ENCODE measurements at regions not wholly inside any gene's neighbourhood (a gene's known extent, or its start where the extent isn't known, plus 50 kb on each side); places are given as distances from the start of the nearest gene placed in this dataset.

DNA sequence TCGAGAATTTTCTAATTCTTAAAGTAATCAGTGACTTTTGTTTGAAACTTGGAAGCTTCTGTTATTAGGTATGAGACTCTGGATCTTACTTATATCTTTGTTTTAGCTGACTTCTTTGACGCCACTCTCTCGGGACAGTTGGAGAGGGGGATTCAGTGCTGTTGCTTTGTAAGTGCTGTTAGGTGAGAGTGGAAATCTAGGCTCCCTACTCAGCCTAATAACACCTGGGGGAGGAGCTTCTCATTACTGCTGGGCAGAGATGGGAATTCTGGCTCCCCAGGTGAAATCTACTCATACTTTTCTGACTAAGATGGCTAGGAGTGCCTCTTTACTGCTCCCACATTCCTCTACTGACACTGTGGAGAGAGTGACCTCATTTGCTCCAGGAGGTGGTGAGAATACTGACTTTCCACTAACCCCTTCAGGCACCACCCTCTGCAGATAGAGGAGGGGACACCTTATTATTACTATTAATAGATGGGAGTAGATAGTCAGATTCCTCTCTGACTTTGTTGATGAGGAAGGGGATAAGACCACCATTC is 324.9 kb upstream of the SPRY2 start:
- no peak overlapping the region for H3K4me3 Mint-ChIP-seq
- Histone ChIP-seq H3K36me3 (ENCODE audit: control insufficient read depth in 2 of 2, extremely low read depth in 1 of 2, insufficient read depth in 1 of 2, low read length in 1 of 2) (no peaks in the 10 kb centered on the region), H3K4me3 (ENCODE audit: control insufficient read depth in 1 of 2, extremely low read depth in 1 of 2, low read length in 1 of 2) (no peak overlapping the region), H3K27me3 (replicated peaks in 1 of 2; ENCODE audit: control insufficient read depth in 2 of 2, extremely low read depth in 1 of 2, insufficient read depth in 2 of 2, low read length in 1 of 2) (no peaks in the 10 kb centered on the region), H3K9me3 (no peaks in the 10 kb centered on the region), H3K4me1 (ENCODE audit: control insufficient read depth in 1 of 2, extremely low read depth in 1 of 2, insufficient read depth in 2 of 2, low read length in 2 of 2) (no peaks in the 10 kb centered on the region), H3K27ac (ENCODE audit: low read length) (no peak overlapping the region)
- H3K4me1 Mint-ChIP-seq = no peaks in the 10 kb centered on the region
- whole genome bisulfite sequencing (ENCODE audit: insufficient coverage) = no CpG with 5 or more reads among the region's 3 CpGs
- POLR2A ChIA-PET = no interaction called here
- H3K27ac Mint-ChIP-seq = no peak overlapping the region
- no peak for ATAC-seq (replicated peaks in 1 of 4)
- H3K27me3 Mint-ChIP-seq = no peaks in the 10 kb centered on the region
- CTCF ChIA-PET = no interaction called here
- DNase-seq = no peak
- H3K36me3 Mint-ChIP-seq = no peaks in the 10 kb centered on the region
- H3K9me3 Mint-ChIP-seq = peaks cover 0 to 28% (median 7%) of the 10 kb centered on the region in 3 donors

- no peaks in the 10 kb centered on the region for H3K27me3 Mint-ChIP-seq
- no peak overlapping the region for H3K27ac ChIP-seq (ENCODE audit: low read length)
- no peaks in the 10 kb centered on the region for H3K9me3 ChIP-seq
- peaks cover 0 to 30% (median 7%) of the 10 kb centered on the region in 3 donors for H3K9me3 Mint-ChIP-seq
- H3K36me3 Mint-ChIP-seq = no peaks in the 10 kb centered on the region
- H3K27ac Mint-ChIP-seq = no peak overlapping the region
- H3K4me1 Mint-ChIP-seq = no peaks in the 10 kb centered on the region
- ChIA-PET POLR2A (no interaction called here), CTCF (no interaction called here)
- no peaks in the 10 kb centered on the region for H3K36me3 ChIP-seq (ENCODE audit: control insufficient read depth in 2 of 2, extremely low read depth in 1 of 2, insufficient read depth in 1 of 2, low read length in 1 of 2)
- H3K27me3 ChIP-seq (replicated peaks in 1 of 2; ENCODE audit: control insufficient read depth in 2 of 2, extremely low read depth in 1 of 2, insufficient read depth in 2 of 2, low read length in 1 of 2) = no peaks in the 10 kb centered on the region
- no peak for DNase-seq
- no peak for ATAC-seq (replicated peaks in 1 of 4)
- H3K4me3 Mint-ChIP-seq = no peak overlapping the region
- no peak overlapping the region for H3K4me3 ChIP-seq (ENCODE audit: control insufficient read depth in 1 of 2, extremely low read depth in 1 of 2, low read length in 1 of 2)
- no peaks in the 10 kb centered on the region for H3K4me1 ChIP-seq (ENCODE audit: control insufficient read depth in 1 of 2, extremely low read depth in 1 of 2, insufficient read depth in 2 of 2, low read length in 2 of 2)
Measured at GRCh38 chr13:80664950-80665349, 324.0 kb upstream of the SPRY2 start.

- WGBS (ENCODE audit: insufficient coverage) = no CpG with 5 or more reads among the region's 1 CpG
Measured at GRCh38 chr13:80663788-80664187, 322.9 kb upstream of the SPRY2 start.

GRCh38 chr13:80658705-80659104 is 317.8 kb upstream of the SPRY2 start:
- Histone ChIP-seq H3K36me3 (ENCODE audit: control insufficient read depth in 2 of 2, extremely low read depth in 1 of 2, insufficient read depth in 1 of 2, low read length in 1 of 2) (no peaks in the 10 kb centered on the region), H3K4me1 (ENCODE audit: control insufficient read depth in 1 of 2, extremely low read depth in 1 of 2, insufficient read depth in 2 of 2, low read length in 2 of 2) (no peaks in the 10 kb centered on the region), H3K4me3 (ENCODE audit: control insufficient read depth in 1 of 2, extremely low read depth in 1 of 2, low read length in 1 of 2) (no peak overlapping the region), H3K27me3 (replicated peaks in 1 of 2; ENCODE audit: control insufficient read depth in 2 of 2, extremely low read depth in 1 of 2, insufficient read depth in 2 of 2, low read length in 1 of 2) (no peaks in the 10 kb centered on the region), H3K9me3 (no peaks in the 10 kb centered on the region), H3K27ac (ENCODE audit: low read length) (no peak overlapping the region)
- ATAC-seq (replicated peaks in 1 of 4) (no peak), DNase-seq (no peak)
- Mint-ChIP-seq H3K36me3 (no peaks in the 10 kb centered on the region), H3K27me3 (no peaks in the 10 kb centered on the region), H3K27ac (no peak overlapping the region), H3K4me3 (no peak overlapping the region), H3K9me3 (peaks cover 8 to 36% (median 15%) of the 10 kb centered on the region in 3 donors), H3K4me1 (no peaks in the 10 kb centered on the region)
- ChIA-PET CTCF (no interaction called here), POLR2A (interaction anchor here in 1 of 2 donors (0.6 kb wide), 1 partner anchor 27 kb away, joined by 3 read pairs; no protein-coding TSS in a partner anchor)
- 84% methylated on average over 13 of the region's 16 CpGs for WGBS (ENCODE audit: insufficient coverage)

More at GRCh38 chr13:80663788-80664187, 322.9 kb upstream of the SPRY2 start:
- CTCF ChIA-PET = no interaction called here
- POLR2A ChIA-PET = no interaction called here
- Histone ChIP-seq H3K4me1 (ENCODE audit: control insufficient read depth in 1 of 2, extremely low read depth in 1 of 2, insufficient read depth in 2 of 2, low read length in 2 of 2) (no peaks in the 10 kb centered on the region), H3K27me3 (replicated peaks in 1 of 2; ENCODE audit: control insufficient read depth in 2 of 2, extremely low read depth in 1 of 2, insufficient read depth in 2 of 2, low read length in 1 of 2) (no peaks in the 10 kb centered on the region), H3K36me3 (ENCODE audit: control insufficient read depth in 2 of 2, extremely low read depth in 1 of 2, insufficient read depth in 1 of 2, low read length in 1 of 2) (no peaks in the 10 kb centered on the region), H3K9me3 (no peaks in the 10 kb centered on the region), H3K27ac (ENCODE audit: low read length) (no peak overlapping the region), H3K4me3 (ENCODE audit: control insufficient read depth in 1 of 2, extremely low read depth in 1 of 2, low read length in 1 of 2) (no peak overlapping the region)
- Mint-ChIP-seq H3K36me3 (no peaks in the 10 kb centered on the region), H3K4me1 (no peaks in the 10 kb centered on the region), H3K4me3 (no peak overlapping the region), H3K9me3 (peaks cover 5 to 38% (median 5%) of the 10 kb centered on the region in 3 donors), H3K27ac (no peak overlapping the region), H3K27me3 (no peaks in the 10 kb centered on the region)
- ATAC-seq (replicated peaks in 1 of 4) = no peak
- DNase-seq = no peak

DNA sequence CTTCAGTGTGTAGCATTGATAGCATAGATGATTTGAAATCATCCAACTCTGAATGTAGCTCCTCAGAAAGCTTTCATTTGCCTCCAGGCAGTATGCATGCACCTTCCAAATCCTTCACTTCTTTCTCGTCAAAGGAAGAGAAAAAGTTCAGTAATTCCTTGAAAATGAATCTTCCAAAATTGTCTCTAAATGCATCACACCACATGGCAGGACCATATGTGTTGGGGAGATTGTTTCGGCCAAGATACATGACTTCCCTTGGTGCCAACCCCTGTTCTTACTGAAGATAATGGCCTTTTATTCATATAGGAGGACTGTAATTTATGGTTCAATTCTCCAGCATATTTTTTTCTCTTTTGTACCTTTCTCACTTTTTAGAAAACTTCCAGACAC is 315.6 kb upstream of the SPRY2 start:
- no peak overlapping the region for H3K27ac Mint-ChIP-seq
- Histone ChIP-seq H3K9me3 (no peaks in the 10 kb centered on the region), H3K27ac (ENCODE audit: low read length) (no peak overlapping the region), H3K27me3 (replicated peaks in 1 of 2; ENCODE audit: control insufficient read depth in 2 of 2, extremely low read depth in 1 of 2, insufficient read depth in 2 of 2, low read length in 1 of 2) (no peaks in the 10 kb centered on the region), H3K36me3 (ENCODE audit: control insufficient read depth in 2 of 2, extremely low read depth in 1 of 2, insufficient read depth in 1 of 2, low read length in 1 of 2) (no peaks in the 10 kb centered on the region), H3K4me1 (ENCODE audit: control insufficient read depth in 1 of 2, extremely low read depth in 1 of 2, insufficient read depth in 2 of 2, low read length in 2 of 2) (no peaks in the 10 kb centered on the region), H3K4me3 (ENCODE audit: control insufficient read depth in 1 of 2, extremely low read depth in 1 of 2, low read length in 1 of 2) (no peak overlapping the region)
- peaks cover 0 to 2% of the 10 kb centered on the region in 2 donors for H3K27me3 Mint-ChIP-seq
- H3K9me3 Mint-ChIP-seq = peaks cover 8 to 30% (median 15%) of the 10 kb centered on the region in 3 donors
- no peak for ATAC-seq (replicated peaks in 1 of 4)
- POLR2A ChIA-PET = no interaction called here
- no peaks in the 10 kb centered on the region for H3K36me3 Mint-ChIP-seq
- CTCF ChIA-PET = no interaction called here
- no peaks in the 10 kb centered on the region for H3K4me1 Mint-ChIP-seq
- WGBS (ENCODE audit: insufficient coverage) = no CpG with 5 or more reads among the region's 2 CpGs
- H3K4me3 Mint-ChIP-seq = no peak overlapping the region
- DNase-seq = no peak

GRCh38 chr13:80655778-80656511 is 315.0 kb upstream of the SPRY2 start:
- no peak overlapping the region for H3K4me3 Mint-ChIP-seq
- 89% methylated on average over 3 of the region's 5 CpGs for WGBS (ENCODE audit: insufficient coverage)
- Histone ChIP-seq H3K4me3 (ENCODE audit: control insufficient read depth in 1 of 2, extremely low read depth in 1 of 2, low read length in 1 of 2) (no peak overlapping the region), H3K27me3 (replicated peaks in 1 of 2; ENCODE audit: control insufficient read depth in 2 of 2, extremely low read depth in 1 of 2, insufficient read depth in 2 of 2, low read length in 1 of 2) (no peaks in the 10 kb centered on the region), H3K9me3 (no peaks in the 10 kb centered on the region), H3K27ac (ENCODE audit: low read length) (no peak overlapping the region), H3K36me3 (ENCODE audit: control insufficient read depth in 2 of 2, extremely low read depth in 1 of 2, insufficient read depth in 1 of 2, low read length in 1 of 2) (no peaks in the 10 kb centered on the region), H3K4me1 (ENCODE audit: control insufficient read depth in 1 of 2, extremely low read depth in 1 of 2, insufficient read depth in 2 of 2, low read length in 2 of 2) (no peaks in the 10 kb centered on the region)
- H3K27me3 Mint-ChIP-seq = peaks cover 0 to 2% of the 10 kb centered on the region in 2 donors
- ChIA-PET POLR2A (no interaction called here), CTCF (no interaction called here)
- no peak for DNase-seq
- H3K36me3 Mint-ChIP-seq = no peaks in the 10 kb centered on the region
- no peaks in the 10 kb centered on the region for H3K4me1 Mint-ChIP-seq
- peaks cover 8 to 26% (median 15%) of the 10 kb centered on the region in 3 donors for H3K9me3 Mint-ChIP-seq
- ATAC-seq (replicated peaks in 1 of 4) = no peak
- H3K27ac Mint-ChIP-seq = no peak overlapping the region
